Activated CD8-positive, alpha-beta memory T cell treated with anti-CD3 and anti-CD28 coated beads for 4 hours (primary cell): ENCODE measurements at regions not wholly inside any gene's neighbourhood (a gene's known extent, or its start where the extent isn't known, plus 50 kb on each side); places are given as distances from the start of the nearest gene placed in this dataset.

ENCODE experiments used
- DNase-seq, 2 donors: peaks; one replicate each; pipeline ENCODE4 v3.0.0-alpha.2; 2020; ENCODE audit warnings: low read depth in 2 of 2

GRCh38 chr18:66742832-66743231, 138.9 kb upstream of the CDH19 start:
- DNase-seq: no peak

DNA sequence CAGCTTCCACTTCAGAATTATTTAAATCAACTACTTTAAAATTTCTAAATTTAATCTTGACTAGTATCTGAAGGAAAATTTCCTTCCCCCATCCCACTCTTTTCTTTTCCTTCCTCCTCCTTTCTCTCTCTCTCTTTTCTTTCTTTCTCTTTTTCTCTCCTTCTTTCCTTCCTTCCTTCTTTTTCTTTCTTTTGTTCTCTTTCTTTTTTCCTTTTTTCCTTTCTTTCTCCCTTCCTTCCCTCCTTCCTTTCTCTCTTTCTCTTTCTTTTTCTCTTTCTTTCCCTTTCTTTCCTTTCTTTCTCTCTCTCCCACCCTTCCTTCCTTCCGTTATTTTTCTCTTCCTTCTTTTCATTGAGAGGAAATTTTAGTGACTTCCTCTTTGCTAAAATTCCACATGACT, 132.0 kb upstream of the CDH19 start:
- DNase-seq: no peak

DNA sequence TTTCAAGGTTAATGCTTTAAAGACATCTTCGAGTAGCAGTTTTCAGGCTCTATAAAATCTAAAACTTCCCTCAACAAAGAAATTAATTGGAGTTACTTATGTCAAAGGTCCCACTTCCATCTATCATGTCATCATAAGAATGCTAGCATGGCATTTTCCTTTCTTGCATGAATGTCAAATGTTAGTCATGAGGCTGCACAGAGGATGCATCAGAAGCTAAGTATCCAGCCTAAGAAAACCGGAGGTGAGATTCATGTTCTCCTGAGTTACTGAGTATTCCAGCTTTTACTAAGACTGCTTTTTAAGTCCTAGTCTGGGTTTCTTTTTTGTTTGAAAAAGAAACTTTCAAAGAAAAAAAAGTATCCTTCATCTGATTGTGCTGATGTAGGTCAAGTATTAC, 130.6 kb upstream of the CDH19 start:
- DNase-seq: no peak

GRCh38 chr18:66731890-66732289, 128.0 kb upstream of the CDH19 start:
- DNase-seq: no peak

- DNase-seq: no peak
Observed at GRCh38 chr18:66729442-66730239, 125.8 kb upstream of the CDH19 start.

- DNase-seq: no peak
Observed at GRCh38 chr18:66728951-66729350, 125.1 kb upstream of the CDH19 start.

- DNase-seq: no peak
Observed at GRCh38 chr18:66727991-66728390, 124.1 kb upstream of the CDH19 start.

DNA sequence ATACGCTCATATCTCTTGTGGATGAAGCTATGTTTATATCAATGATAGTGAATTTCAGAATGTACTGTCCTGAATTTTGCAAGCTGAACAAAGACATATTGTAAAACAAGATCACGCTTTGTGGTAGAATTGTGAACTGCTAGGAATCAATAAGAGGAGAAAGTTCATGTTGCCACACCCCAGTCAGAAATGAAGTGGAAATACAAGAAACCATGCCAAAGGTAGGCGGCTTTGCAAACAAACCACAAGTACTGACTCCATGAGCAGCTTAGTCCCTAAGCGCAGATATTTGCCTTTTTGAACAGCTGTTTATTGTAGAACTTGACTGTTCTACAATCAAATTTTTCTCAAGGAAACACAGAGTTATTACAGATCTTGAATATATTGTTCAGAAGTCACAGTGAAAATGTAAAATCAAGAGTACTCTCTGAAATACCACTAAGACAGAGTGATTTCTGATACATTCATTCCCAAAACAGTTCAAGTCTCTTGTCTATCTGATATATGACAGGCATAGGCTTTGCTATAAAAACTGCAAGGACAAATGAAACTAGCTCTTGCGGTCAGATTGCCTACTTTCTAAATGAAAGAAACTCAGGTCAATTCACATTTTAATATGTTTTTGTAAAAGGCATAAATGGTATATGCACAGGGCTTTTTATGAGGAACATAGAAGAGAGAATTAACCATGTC, 120.9 kb upstream of the CDH19 start:
- DNase-seq: no peak

DNA sequence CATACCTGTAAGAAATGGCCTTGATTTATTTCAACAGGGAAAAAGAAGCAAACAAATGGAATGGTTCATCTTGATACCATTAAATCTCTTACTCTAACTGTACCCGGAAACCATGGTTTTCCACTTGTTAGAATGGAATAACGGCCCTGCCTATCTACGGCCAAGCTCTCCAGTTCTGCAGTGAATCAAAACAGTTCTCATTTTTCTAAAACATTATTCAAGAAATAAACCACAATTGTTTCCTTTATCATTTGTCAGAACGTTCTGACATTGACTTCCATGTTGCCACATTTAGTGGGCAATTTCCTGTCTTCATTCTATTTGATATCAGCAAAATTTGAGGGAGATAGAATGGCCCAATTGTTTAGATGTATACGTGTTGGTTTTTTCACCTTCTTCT, 118.8 kb upstream of the CDH19 start:
- no peak for DNase-seq

DNA sequence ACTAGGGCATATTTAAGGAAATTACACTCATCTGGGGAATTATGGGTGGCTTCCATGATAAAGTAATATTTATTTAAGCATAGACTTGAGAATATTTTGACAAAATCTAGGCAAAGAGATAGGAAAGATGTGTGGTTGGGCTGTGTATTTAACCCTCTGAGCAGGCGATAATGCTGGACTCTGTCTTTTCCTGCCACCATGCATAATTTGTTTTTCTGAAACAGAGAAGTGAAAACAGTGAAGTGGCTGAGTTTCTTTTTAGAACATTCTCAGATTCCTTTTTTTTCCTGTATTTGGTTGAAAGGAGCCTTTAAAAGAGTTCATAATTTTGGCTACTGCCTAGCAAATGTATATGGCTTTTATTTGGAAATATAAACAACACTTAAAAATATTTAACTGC, 104.8 kb upstream of the CDH19 start:
- no peak for DNase-seq

- no peak for DNase-seq
Observed at GRCh38 chr18:66707473-66707872, 103.6 kb upstream of the CDH19 start.

DNA sequence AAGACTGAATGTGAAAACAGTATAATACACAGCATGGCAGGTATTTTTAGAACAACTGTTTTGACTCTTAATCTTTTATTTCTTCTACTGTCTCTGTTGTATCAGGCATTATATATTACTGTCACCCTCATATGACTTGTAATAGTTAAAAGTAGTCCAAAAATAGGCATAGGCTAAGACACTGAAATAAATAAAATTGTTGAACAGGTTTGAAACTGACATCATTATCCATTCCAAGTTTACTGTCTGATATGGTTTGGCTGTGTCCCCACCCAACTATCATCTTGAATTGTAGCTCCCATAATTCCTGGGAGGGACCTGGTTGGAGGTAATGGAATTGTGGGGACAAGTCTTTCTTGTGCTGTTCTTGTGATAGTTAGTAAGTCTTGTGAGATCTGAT, 91.4 kb upstream of the CDH19 start:
- DNase-seq: no peak

- DNase-seq: no peak
Observed at GRCh38 chr18:66694852-66695251, 91.0 kb upstream of the CDH19 start.

DNA sequence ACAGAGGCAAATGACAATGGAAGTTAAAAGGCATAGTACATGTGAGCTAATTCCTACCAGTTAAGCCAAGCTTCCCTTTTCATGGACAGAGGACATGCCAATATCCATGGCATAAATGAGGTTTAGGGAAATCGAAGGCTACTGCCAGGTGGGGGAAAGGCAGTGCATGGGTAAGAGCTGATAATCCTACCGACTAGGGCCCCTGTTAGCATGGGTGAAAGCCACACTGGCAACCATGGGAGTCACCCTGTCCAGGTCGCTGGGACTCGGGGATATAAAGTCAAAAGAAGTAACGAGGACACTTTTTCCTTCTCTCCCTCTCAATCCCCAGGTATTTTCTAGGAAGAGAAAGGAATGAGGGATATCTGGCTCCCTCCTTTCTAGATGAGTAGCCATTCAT, 83.7 kb upstream of the CDH19 start:
- DNase-seq: no peak

- DNase-seq: no peak
Observed at GRCh38 chr18:66682855-66683322, 79.0 kb upstream of the CDH19 start.

DNA sequence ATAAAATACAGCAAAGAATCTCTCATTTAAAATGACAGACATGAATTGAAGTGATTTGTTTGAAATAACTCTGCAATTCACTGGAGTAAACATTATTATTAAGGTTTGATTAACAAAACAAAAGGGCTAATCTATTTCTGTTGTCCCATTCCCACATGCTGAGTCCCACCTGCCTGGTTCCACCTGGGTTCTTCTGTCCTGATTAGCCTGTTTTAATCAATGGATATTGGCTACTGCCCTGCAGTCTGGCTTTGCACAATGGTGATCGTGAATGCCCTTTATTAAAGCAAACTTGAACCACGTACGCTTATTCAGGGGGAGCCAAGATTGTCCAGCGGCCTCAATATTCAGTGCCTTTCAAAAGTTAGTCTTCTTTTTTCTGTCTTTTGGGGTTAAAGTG, 72.8 kb upstream of the CDH19 start:
- no peak for DNase-seq

DNA sequence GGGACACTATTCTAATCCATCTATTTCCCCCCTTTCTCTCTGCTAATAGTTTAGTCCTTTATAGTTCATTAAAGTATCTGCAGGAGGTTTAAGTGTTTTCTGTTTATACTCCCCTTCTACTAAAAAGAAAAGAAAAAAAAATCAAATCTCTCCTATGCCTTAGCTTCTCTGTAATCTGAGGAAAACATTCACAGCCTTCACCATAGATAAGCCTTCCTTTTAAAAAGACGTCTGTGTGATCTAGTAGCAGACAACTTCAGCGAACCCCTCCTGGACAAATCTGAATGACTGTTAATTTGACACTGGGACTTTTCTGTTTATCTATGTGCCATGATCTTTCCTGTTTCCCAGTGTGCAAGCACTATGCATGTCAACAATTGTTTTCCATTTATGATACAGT, 70.4 kb upstream of the CDH19 start:
- DNase-seq: no peak

DNA sequence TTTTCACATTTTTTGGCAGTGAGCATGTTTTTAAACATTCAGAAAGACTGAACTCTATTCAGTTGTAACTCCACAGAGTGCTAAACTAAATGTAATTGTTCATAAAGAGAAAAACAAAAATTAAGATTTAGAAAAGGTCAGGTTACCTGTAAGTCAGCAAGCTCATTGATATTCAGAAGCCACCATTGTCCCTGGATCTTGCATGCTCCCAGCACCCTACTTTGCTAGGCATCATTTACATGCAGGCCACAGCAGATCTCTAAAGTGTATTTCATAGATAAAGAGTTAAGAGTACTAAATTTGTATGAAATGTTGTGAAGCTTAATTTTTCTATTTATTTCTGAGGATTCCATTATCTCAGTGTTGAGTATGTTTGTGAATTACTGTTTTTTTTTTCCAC, 64.8 kb upstream of the CDH19 start:
- DNase-seq: no peak

DNA sequence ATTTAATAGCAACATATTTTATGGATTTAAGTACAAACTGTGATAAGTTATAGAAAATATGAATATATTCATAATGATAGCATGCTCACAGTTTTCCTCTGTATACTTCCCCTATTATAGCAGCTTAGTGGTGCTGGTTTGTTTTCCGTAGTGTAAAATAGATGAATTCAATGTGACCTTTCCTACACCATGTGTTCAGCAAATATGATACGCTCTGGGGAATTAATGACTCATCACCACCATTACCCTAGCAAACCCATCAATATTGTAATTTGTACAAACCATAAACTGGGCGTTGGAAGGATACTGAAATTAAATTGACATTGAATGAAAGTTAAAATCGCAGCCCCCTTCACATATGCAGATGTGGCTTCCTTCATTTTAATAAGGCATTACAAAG, 58.7 kb upstream of the CDH19 start:
- DNase-seq: no peak

DNA sequence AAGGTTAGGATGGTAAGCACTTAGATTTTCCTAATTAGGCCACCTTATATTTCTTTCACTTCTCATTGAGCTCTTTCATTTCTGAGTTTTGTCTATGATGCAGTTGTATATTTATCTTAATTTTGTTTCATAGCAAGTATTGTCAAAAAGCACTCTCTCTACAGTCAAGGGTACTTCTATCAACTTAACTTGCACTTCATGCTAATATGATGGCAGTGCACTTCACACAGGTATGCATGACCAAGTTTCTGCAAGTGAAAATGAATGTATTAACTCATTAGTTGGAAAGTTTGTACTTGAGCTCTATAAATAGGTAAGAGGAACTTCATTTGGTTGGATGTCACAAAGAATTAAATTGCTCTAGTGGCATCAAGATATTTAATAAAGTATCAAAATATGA, 51.5 kb upstream of the CDH19 start:
- DNase-seq: no peak
